Kidney epithelial cell (primary cell): ENCODE measurements at regions not wholly inside any gene's neighbourhood (a gene's known extent, or its start where the extent isn't known, plus 50 kb on each side); places are given as distances from the start of the nearest gene placed in this dataset.
A peak's percentile ranks its signal among the peaks of the same experiment; 100 is the strongest.

Source experiments
- DNase-seq: peaks from one replicate; pipeline ENCODE4 v3.0.0-alpha.2; 2010; ENCODE audit warnings: low read depth
- H3K27me3 ChIP-seq: 2 replicates; pipeline ENCODE4 v1.6.0; 2011; ENCODE audit warnings: low read length; ENCODE audit not compliant: control insufficient read depth, insufficient read depth
- H3K36me3 ChIP-seq: 2 replicates; pipeline ENCODE4 v1.5.1; 2011; ENCODE audit warnings: low read length; ENCODE audit not compliant: control insufficient read depth, insufficient read depth
- H3K4me3 ChIP-seq: 2 replicates; pipeline ENCODE4 v1.5.1; 2011; ENCODE audit warnings: low read depth, mild to moderate bottlenecking, control low read depth, low read length
- CTCF ChIP-seq: IDR thresholded peaks from 2 replicates; pipeline ENCODE4 v1.5.1; 2011; ENCODE audit warnings: mild to moderate bottlenecking, moderate library complexity, low read length, control low read depth, inconsistent platforms; ENCODE audit not compliant: insufficient read depth, poor library complexity, severe bottlenecking

GRCh38 chr11:119480380-119481020, 57.5 kb upstream of the THY1 start:
- H3K4me3 ChIP-seq = no peak overlapping the region
- H3K27me3 ChIP-seq = peaks cover 18% of the 10 kb centered on the region
- no peak for DNase-seq
- H3K36me3 ChIP-seq = no peaks in the 10 kb centered on the region
- no peak for TF ChIP-seq CTCF

- peaks cover 18% of the 10 kb centered on the region for H3K27me3 ChIP-seq
- no peaks in the 10 kb centered on the region for H3K36me3 ChIP-seq
- peak; percentile 62 for TF ChIP-seq CTCF
- no peak overlapping the region for H3K4me3 ChIP-seq
- no peak for DNase-seq
These were observed 56.8 kb upstream of the THY1 start for GRCh38 chr11:119479685-119480275.

GRCh38 chr11:119478711-119479285, 55.8 kb upstream of the THY1 start:
- DNase-seq = no peak
- Histone ChIP-seq H3K4me3 (no peak overlapping the region), H3K27me3 (peaks cover 16% of the 10 kb centered on the region), H3K36me3 (no peaks in the 10 kb centered on the region)
- TF ChIP-seq CTCF = no peak

- Histone ChIP-seq H3K4me3 (no peak overlapping the region), H3K27me3 (peaks cover 10% of the 10 kb centered on the region), H3K36me3 (no peaks in the 10 kb centered on the region)
- no peak for TF ChIP-seq CTCF
- DNase-seq = no peak
These were observed 53.8 kb upstream of the THY1 start for GRCh38 chr11:119476666-119477331.

DNA sequence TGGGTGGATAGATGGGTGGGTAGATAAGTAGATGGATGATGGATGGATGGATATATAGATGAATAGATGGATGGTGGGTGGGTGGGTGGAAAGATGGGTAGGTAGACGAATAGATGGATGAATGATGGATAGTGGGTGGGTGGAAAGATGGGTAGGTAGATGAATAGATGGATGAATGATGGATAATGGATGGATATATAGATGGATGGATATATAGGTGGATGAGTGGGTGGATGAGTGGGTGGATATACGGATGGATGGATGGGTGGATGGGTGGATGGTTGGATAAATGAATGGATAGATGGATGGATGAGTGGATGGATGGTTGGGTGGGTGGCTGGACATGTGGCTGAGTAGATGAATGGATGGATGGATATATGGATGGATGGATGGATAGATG, 53.1 kb upstream of the THY1 start:
- Histone ChIP-seq H3K4me3 (no peak overlapping the region), H3K27me3 (peaks cover 6% of the 10 kb centered on the region), H3K36me3 (no peaks in the 10 kb centered on the region)
- DNase-seq = no peak
- TF ChIP-seq CTCF = no peak
